GM21515 (cell line): ENCODE measurements at regions not wholly inside any gene's neighbourhood (a gene's known extent, or its start where the extent isn't known, plus 50 kb on each side); places are given as distances from the start of the nearest gene placed in this dataset.
"Not testable (repeated sequence)": the region's sequence is repeated elsewhere in the genome, so short reads cannot be mapped to it uniquely, and the experiment has no call there.

Source experiments
- ATAC-seq: cut with Tn5 transposase; IDR thresholded peaks from one replicate; pipeline ENCODE4 v1.9.1; 2021; ENCODE audit not compliant: unreplicated experiment

- no peak for ATAC-seq
Observed at GRCh38 chr21:22691658-22692057, 1693.4 kb downstream of the NCAM2 start.

DNA sequence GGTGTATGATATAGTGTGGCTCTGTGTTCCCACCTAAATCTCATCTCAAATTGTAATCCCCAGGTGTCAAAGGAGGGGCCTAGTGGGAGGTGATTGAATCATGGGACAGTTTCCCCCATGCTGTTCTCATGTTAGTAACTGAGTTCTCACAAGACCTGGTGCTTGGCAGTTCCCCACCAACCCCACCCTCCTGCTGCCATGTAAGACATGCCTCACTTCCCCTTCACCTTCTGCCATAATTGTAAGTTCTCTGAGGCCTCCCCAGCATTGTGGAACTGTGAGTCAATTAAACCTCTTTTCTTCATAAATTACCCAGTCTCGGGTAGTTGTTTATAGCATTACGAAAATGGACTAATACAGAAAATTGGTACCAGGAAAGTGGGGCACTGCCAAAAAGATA is 1705.3 kb downstream of the NCAM2 start:
- ATAC-seq, result no peak

GRCh38 chr21:22710721-22711120 is 1712.5 kb downstream of the NCAM2 start:
- ATAC-seq, result no peak

DNA sequence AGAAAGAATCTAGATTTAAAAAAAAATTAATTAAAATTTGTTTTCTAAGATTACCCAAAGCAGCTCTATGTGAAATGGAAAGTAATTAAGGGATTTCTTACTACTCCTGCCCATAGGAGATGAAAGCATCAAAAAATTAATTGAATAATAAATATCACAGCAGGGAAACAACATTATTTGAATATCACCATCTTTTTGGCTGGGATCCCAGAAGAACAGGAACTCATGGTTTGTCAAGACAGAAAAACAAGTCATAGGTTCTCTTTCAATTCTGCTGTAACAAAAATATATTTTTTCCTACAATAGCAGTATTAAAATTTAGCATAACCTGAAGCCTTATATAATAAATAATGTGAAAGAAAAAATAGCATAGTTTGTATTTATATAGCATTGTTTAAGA is 1713.4 kb downstream of the NCAM2 start:
- no peak for ATAC-seq

DNA sequence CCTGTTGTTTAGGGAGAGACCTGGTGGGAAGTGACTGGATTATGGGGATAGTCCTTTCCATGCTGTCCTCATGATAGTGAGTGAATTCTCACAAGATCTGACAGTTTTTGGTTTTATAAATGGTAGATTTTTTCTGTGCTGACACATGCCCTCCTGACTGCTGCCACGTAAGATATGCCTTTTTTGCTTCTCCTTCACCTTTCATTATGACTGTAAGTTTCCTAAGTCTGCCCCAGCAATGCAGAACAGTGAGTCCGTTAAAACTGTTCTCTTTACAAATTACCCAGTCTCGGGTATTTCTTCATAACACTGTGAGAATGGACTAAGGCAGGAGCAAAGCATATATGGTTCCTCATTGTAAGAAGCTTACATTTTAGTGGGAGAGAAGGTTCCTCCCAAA is 1727.2 kb downstream of the NCAM2 start:
- no peak for ATAC-seq

DNA sequence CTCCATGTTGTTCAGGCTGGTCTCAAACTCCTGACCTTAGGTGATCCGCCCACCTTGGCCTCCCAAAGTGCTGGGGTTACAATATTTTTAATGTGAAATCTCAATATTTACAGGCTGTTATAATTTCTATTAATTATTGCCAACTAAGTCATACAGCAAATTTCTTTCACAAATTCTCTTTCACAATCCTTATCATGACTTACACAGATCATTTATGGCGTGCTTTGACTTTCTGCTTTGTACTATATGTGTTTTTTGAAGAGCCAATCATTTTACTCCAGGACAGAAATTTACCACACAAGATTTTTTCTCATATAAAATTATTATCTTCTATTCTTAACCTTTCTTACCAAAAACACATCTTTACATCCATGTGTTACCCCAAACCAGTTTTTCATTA is 1729.9 kb downstream of the NCAM2 start:
- ATAC-seq, result no peak

DNA sequence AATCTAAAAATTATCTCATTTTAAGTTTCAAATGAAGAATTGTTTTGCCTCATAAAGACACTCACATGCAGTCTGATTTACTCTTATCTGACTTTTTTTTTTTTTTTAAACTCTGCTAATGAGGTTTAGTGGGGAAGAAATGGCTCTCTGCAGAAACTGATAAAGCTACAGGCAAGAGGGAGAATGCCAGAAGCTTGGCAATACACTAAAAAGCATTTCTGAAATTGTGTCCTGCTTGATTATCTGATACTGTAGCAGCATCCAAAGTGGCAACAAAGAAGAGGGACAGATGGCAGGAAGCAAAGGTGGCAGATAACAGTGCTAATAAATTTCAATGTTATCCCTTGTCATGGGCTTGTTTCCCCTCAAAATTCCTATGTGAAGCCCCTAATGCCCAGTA is 1744.9 kb downstream of the NCAM2 start:
- ATAC-seq, result no peak

- no peak for ATAC-seq
Observed at GRCh38 chr21:22754746-22755145, 1756.5 kb downstream of the NCAM2 start.

DNA sequence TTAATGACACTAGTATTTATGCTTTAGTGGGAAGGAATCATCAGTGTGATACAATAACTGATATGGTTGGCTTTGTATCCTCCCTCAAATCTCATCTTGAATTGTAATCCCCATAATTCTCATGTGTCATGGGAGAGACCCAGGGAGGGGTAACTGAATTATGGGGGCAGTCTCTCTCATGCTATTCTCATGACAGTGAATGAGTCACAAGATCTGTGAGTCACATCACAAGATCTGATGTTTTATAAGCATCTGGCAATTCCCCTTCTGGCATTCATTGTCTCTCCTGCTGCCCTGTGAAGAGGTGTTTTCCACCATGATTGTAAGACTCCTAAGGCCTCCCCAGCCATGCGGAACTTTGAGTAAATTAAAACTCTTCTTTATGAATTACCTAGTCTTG is 1760.3 kb downstream of the NCAM2 start:
- ATAC-seq, result no peak

GRCh38 chr21:22762463-22762862 is 1764.3 kb downstream of the NCAM2 start:
- no peak for ATAC-seq

DNA sequence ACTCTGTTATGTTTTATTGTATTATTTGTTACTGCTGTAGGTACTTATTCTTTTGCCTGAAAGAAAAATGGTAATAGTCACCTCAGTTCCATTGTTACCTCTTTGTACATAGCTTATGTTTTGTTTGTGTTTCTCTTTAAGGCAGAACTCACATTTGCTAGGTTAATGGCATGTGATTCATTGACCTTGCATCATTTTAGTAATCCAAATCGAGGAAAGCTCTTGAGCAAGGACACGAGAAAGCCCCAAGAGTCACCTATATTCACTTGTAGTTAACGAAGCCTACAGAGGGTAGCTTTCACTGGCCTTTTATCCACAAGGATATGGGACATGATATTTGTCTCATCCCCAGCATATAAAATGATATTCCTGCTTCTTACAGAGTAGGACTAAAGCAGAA is 1765.2 kb downstream of the NCAM2 start:
- no peak for ATAC-seq

DNA sequence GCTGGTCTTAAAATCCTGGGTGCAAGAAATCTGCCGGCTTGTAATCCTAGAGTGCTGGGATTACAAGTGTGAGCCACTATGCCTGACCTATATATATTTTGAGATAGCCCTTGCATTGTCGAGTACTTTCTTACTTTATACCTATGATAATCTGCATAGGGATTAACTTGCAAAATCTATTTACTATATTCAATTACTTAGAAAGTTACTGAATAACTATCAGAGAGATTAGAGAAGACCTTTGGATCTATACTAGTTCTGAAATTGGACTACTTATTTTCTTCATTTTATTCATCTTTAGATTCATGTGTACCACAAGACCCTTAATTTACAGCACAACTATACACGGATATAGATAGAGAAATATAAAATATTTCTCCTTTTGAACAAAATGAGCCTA is 1766.0 kb downstream of the NCAM2 start:
- ATAC-seq, result no peak

- no peak for ATAC-seq
Observed at GRCh38 chr21:22791376-22791775, 1793.2 kb downstream of the NCAM2 start.

DNA sequence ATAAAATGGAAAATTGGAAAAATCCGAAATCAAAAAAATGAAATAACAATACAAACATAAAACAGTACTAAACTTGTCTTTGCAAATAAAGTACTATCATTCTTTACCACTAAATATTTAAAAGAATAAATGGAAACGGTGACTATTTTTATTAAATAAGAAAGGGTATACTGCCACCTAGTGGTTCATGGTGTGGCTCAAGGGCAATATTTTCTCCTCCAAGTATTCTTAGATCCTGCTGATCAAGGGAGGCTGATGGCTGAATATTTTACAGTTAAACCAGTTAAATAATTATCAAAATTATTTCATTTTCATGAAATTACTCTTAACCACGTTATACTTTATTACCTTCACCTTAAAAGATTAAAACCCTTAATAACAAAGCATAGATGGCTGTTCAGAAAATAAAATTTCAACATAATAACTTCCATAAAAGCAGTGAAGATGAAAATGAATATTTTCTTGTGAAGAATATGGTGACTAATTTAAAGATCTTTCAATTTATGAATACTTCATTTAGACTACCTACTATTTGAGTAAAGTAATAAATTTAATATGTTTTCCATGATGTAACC is 1793.9 kb downstream of the NCAM2 start:
- ATAC-seq, result no peak

GRCh38 chr21:22795091-22795490 is 1796.9 kb downstream of the NCAM2 start:
- ATAC-seq, result no peak

- no peak for ATAC-seq
Observed at GRCh38 chr21:22795644-22796043, 1797.4 kb downstream of the NCAM2 start.

GRCh38 chr21:22796147-22796546 is 1797.9 kb downstream of the NCAM2 start:
- no peak for ATAC-seq

DNA sequence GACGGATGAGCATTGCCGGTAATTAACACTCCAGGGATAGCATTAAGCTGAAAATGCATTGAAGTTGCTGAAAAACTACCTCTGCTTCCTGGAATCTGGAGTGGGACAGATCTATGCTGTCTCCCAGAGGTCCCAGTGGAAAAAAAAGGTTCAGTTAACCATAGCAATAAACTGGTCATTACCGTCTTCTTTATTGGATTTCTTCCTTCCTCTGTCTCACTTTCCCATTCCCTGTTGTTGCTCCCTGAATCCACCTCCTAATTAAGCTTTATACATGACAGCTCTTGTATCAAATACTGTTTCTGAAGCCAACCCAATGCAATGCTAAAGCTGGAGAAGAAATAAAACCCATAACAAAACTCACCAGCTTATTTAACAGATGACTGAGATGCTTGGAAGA is 1805.9 kb downstream of the NCAM2 start:
- ATAC-seq, result no peak

DNA sequence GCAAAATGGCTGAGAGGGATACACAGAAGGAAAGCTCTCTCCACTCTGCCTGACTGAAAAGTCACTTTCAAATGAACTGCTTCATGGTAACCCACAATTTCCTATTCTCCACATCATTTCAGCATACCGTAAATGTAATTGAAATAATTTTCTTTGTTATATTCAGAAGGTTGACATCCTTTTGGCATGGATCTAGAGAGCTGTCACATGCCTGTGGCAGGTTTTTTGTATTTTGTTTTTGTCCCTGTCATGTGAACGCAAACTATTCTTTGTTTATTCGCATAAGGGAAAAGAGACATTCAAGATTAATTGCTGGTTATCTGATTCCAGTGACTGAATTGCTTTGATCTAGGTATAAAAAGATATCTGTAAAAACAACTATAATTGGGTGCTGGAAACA is 1808.1 kb downstream of the NCAM2 start:
- ATAC-seq, result no peak

- no peak for ATAC-seq
Observed at GRCh38 chr21:22813201-22813600, 1815.0 kb downstream of the NCAM2 start.

- not testable (repeated sequence) for ATAC-seq
Observed at GRCh38 chr21:22818681-22819485, 1820.7 kb downstream of the NCAM2 start.

DNA sequence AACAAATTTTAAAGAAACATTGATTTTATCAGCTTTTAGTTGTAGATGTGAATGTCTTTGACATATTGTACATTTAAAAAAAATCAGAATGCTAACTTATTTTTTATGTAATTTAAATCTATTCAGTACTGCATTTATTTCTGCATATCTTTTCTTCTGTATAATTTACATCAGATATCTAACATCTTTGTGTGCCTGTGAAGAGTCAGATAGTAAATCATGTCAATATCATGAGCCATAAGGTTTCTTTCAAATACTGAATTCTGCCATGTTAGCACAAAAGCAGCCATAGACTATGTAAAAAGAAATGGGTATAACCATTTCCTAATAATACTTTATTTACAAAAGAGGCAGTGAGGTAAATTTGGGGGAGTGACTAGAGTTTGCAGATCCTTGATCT is 1829.2 kb downstream of the NCAM2 start:
- ATAC-seq, result no peak

GRCh38 chr21:22842875-22843274 is 1844.7 kb downstream of the NCAM2 start:
- no peak for ATAC-seq
